OCI-LY1 (cell line): ENCODE measurements at regions not wholly inside any gene's neighbourhood (a gene's known extent, or its start where the extent isn't known, plus 50 kb on each side); places are given as distances from the start of the nearest gene placed in this dataset.
"Not testable (repeated sequence)": the region's sequence is repeated elsewhere in the genome, so short reads cannot be mapped to it uniquely, and the experiment has no call there.

Experiments
- CTCF ChIP-seq: fragments of 200-600 bp; sonication (generic), shearing (Covaris generic); IDR thresholded peaks from 2 replicates; pipeline ENCODE4 v1.5.1; 2017; ENCODE audit warnings: mild to moderate bottlenecking, antibody characterized with exemption, low read length, moderate library complexity, mixed read lengths
- EZH2 ChIP-seq: fragments of 200-600 bp; sonication (generic), shearing (Covaris generic); IDR thresholded peaks from 2 replicates; pipeline ENCODE4 v1.8.0; 2017; ENCODE audit warnings: borderline replicate concordance, mixed run types, mild to moderate bottlenecking, antibody characterized with exemption, low read length, moderate library complexity, mixed read lengths

GRCh38 chr17:30648015-30648620, 170.9 kb downstream of the GOSR1 start:
- not testable (repeated sequence) for TF ChIP-seq CTCF, EZH2
